OCI-LY3 (cell line): ENCODE measurements at regions not wholly inside any gene's neighbourhood (a gene's known extent, or its start where the extent isn't known, plus 50 kb on each side); places are given as distances from the start of the nearest gene placed in this dataset.

Source experiments
- H2AFZ ChIP-seq: fragments of 200-600, 300-600 bp; shearing (Covaris generic); 2 replicates; pipeline ENCODE4 v1.6.0; 2014; ENCODE audit warnings: antibody characterized with exemption, low read depth, low read length
- H3K27ac ChIP-seq: fragments of 200-600, 300-600 bp; sonication (generic); 2 replicates; pipeline ENCODE4 v1.5.1; 2014; ENCODE audit warnings: mild to moderate bottlenecking, low read length, moderate library complexity, mixed read lengths
- H3K27me3 ChIP-seq: fragments of 200-600, 300-600 bp; sonication (generic); 2 replicates; pipeline ENCODE4 v1.6.1; 2014; ENCODE audit warnings: low read depth, low read length, mixed read lengths
- H3K36me3 ChIP-seq: fragments of 200-600, 300-600 bp; sonication (generic); replicated peaks from 2 replicates; pipeline ENCODE3; 2014; ENCODE audit warnings: low read depth, low read length, mixed read lengths
- H3K4me1 ChIP-seq: fragments of 300-600, 200-600 bp; sonication (generic); 2 replicates; pipeline ENCODE4 v1.6.1; 2014; ENCODE audit warnings: low read length, mixed read lengths
- H3K4me2 ChIP-seq: fragments of 200-600, 300-600 bp; sonication (generic); 2 replicates; pipeline ENCODE4 v1.6.1; 2014; ENCODE audit warnings: low read length, mixed read lengths
- H3K4me3 ChIP-seq: fragments of 300-600, 200-600 bp; sonication (generic); 2 replicates; pipeline ENCODE4 v1.5.1; 2014; ENCODE audit warnings: antibody characterized with exemption, mild to moderate bottlenecking, low read length, moderate library complexity
- H3K79me2 ChIP-seq: fragments of 300-600, 200-600 bp; shearing (Covaris generic); 2 replicates; pipeline ENCODE4 v1.6.1; 2014; ENCODE audit warnings: mild to moderate bottlenecking, low read length, mixed read lengths
- H3K9ac ChIP-seq: fragments of 300-600, 200-600 bp; shearing (Covaris generic); 2 replicates; pipeline ENCODE4 v1.6.0; 2014; ENCODE audit warnings: mild to moderate bottlenecking, low read length, moderate library complexity
- H3K9me3 ChIP-seq: fragments of 200-600, 300-600 bp; shearing (Covaris generic); 2 replicates; pipeline ENCODE4 v1.6.1; 2014; ENCODE audit warnings: low read length, mixed read lengths; ENCODE audit not compliant: insufficient read depth
- H4K20me1 ChIP-seq: fragments of 200-600, 300-600 bp; sonication (generic); 2 replicates; pipeline ENCODE4 v1.6.1; 2016; ENCODE audit warnings: low read length, mixed read lengths; ENCODE audit not compliant: insufficient read depth
- EZH2phosphoT487 ChIP-seq: fragments of 200-600 bp; shearing (Covaris generic); IDR thresholded peaks from 2 replicates; pipeline ENCODE4 v1.6.1; 2018; ENCODE audit warnings: antibody characterized with exemption, mixed run types, low read depth
- TF ChIP-seq, protein P1 (sequence below): fragments of 200-600, 300-600 bp; sonication (generic); IDR thresholded peaks from 2 replicates; pipeline ENCODE4 v1.5.1; 2014; ENCODE audit warnings: antibody characterized with exemption, low read length, low read depth

DNA sequence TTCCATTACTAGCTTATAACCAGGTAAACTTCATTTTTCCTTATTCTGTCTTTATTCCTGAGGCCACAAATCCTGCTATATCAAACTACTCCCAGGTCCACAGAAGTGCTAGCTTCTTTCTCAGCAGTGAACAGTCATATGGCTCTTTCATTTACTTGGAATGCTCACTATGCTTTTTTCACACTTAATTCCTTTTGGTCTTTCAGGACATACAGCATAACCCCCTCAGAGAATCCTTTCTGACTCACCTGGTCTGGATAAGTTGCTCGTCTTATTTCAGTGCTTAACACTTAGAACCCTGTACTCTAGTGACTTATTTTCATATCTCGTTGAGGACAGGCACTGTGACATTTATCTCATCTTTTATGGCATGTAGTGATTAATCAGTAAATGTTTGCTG is 325.0 kb upstream of the UBE2E3 start:
- H3K36me3 ChIP-seq: no peaks in the 10 kb centered on the region
- H3K4me1 ChIP-seq: no peaks in the 10 kb centered on the region
- no peak overlapping the region for H3K9ac ChIP-seq
- H2AFZ ChIP-seq: no peak overlapping the region
- TF ChIP-seq, protein P1, sequence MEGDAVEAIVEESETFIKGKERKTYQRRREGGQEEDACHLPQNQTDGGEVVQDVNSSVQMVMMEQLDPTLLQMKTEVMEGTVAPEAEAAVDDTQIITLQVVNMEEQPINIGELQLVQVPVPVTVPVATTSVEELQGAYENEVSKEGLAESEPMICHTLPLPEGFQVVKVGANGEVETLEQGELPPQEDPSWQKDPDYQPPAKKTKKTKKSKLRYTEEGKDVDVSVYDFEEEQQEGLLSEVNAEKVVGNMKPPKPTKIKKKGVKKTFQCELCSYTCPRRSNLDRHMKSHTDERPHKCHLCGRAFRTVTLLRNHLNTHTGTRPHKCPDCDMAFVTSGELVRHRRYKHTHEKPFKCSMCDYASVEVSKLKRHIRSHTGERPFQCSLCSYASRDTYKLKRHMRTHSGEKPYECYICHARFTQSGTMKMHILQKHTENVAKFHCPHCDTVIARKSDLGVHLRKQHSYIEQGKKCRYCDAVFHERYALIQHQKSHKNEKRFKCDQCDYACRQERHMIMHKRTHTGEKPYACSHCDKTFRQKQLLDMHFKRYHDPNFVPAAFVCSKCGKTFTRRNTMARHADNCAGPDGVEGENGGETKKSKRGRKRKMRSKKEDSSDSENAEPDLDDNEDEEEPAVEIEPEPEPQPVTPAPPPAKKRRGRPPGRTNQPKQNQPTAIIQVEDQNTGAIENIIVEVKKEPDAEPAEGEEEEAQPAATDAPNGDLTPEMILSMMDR: no peak
- no peak for TF ChIP-seq EZH2phosphoT487
- no peak overlapping the region for H3K4me2 ChIP-seq
- no peak overlapping the region for H3K4me3 ChIP-seq
- peaks cover 5% of the 10 kb centered on the region; the same call in 1 of the 2 replicates for H3K27me3 ChIP-seq
- H3K27ac ChIP-seq: no peak overlapping the region
- H3K9me3 ChIP-seq: no peaks in the 10 kb centered on the region
- no peaks in the 10 kb centered on the region for H4K20me1 ChIP-seq
- H3K79me2 ChIP-seq: no peaks in the 10 kb centered on the region

DNA sequence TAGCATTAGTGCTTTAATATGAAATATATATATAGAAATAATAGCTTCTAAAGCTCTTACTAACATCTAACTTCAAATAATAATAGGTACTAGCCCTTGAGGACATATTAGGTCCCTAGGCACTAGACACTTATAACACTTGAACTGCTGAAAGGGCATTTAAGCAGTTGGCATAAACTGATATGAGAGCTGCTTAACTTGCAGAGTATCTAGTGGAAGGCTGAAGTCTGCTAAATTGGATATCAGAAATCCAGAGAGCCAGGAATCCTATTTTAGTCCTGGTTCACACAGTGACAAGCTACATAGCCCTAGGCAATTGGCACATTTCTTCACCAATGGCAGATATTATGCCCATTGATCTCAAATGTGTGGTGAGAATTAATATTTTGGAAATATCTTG is 326.9 kb upstream of the UBE2E3 start:
- Histone ChIP-seq H2AFZ (no peak overlapping the region), H3K4me2 (no peak overlapping the region), H3K9me3 (no peaks in the 10 kb centered on the region), H4K20me1 (no peaks in the 10 kb centered on the region), H3K36me3 (no peaks in the 10 kb centered on the region), H3K4me1 (no peaks in the 10 kb centered on the region), H3K9ac (no peak overlapping the region), H3K79me2 (no peaks in the 10 kb centered on the region), H3K27ac (no peak overlapping the region), H3K4me3 (no peak overlapping the region), H3K27me3 (peaks cover 5% of the 10 kb centered on the region; the same call in 1 of the 2 replicates)
- no peak for TF ChIP-seq EZH2phosphoT487
- TF ChIP-seq, protein P1: no peak

DNA sequence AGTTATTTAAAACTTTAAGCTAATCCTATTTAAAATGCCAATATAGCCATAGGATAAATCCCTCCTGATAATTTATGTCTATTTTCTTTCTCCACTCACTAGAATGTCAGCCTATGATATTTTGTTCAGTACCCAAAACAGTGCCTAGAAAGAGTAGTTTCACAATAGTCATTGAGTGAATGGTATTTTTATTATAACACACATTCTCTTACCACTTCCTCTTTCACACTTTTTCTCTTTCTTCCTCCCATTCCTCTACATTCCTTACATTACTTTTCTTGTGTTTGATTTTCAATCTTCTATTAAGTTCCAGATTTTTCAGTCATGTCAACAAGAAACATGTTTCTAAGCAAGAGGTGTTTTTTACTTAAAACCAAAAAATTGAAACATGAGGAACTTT is 327.6 kb upstream of the UBE2E3 start:
- H3K27ac ChIP-seq: no peak overlapping the region
- no peak overlapping the region for H3K9ac ChIP-seq
- TF ChIP-seq, protein P1: no peak
- no peak for TF ChIP-seq EZH2phosphoT487
- H3K79me2 ChIP-seq: no peaks in the 10 kb centered on the region
- H2AFZ ChIP-seq: no peak overlapping the region
- H3K9me3 ChIP-seq: no peaks in the 10 kb centered on the region
- no peak overlapping the region for H3K4me2 ChIP-seq
- no peaks in the 10 kb centered on the region for H3K36me3 ChIP-seq
- no peak overlapping the region for H3K4me3 ChIP-seq
- no peaks in the 10 kb centered on the region for H3K4me1 ChIP-seq
- peaks cover 5% of the 10 kb centered on the region; the same call in 1 of the 2 replicates for H3K27me3 ChIP-seq
- H4K20me1 ChIP-seq: no peaks in the 10 kb centered on the region

DNA sequence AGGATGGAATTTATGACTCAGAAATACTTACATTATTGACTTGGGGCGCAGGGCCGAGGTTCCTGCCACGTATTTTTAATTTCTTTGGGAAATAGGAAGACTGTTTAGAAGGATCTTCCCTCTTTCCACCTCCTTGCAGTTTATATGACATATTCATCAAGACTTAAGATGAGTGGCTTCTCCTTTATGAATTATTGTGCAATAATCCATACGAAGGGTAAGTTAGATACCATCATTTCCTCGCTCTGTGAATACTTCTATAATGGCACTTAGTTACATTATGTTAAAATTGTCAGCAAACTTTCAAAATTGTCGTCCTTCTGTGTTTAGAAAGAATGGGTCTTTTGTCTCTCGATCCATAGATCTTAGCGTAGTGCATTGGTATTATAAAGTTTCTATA is 328.8 kb upstream of the UBE2E3 start:
- Histone ChIP-seq H3K79me2 (no peaks in the 10 kb centered on the region), H3K9me3 (no peaks in the 10 kb centered on the region), H3K36me3 (no peaks in the 10 kb centered on the region), H3K27me3 (peaks cover 5% of the 10 kb centered on the region; the same call in 1 of the 2 replicates), H3K4me2 (no peak overlapping the region), H4K20me1 (no peaks in the 10 kb centered on the region), H3K4me3 (no peak overlapping the region), H3K9ac (no peak overlapping the region), H2AFZ (no peak overlapping the region), H3K4me1 (no peaks in the 10 kb centered on the region), H3K27ac (no peak overlapping the region)
- no peak for TF ChIP-seq EZH2phosphoT487
- TF ChIP-seq, protein P1: no peak
